ENCODE measurements at regions not wholly inside any gene's neighbourhood (a gene's known extent, or its start where the extent isn't known, plus 50 kb on each side); places are given as distances from the start of the nearest gene placed in this dataset.
A peak's percentile ranks its signal among the peaks of the same experiment; 100 is the strongest.
"Not testable (repeated sequence)": the region's sequence is repeated elsewhere in the genome, so short reads cannot be mapped to it uniquely, and the experiment has no call there.

DNA sequence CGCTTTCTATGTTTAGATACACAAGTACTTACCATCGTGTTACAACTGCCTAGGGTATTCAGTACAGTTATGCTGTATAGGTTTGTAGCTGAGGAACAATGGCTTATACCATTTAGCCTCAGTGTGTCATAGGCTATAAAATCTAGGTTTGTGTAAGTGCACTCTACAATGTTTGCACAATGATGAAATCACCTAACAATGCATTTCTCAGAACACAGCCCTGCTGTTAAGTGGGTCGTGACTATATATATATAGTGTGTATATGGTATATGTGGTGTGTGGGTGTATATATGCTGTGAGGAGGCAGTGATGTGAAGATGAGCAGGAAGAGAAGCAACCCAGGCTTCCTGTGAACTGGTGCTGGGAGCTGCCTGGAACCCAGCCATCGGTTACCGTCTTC lies 65.6 kb upstream of the MKI67 start:
- H3K4me3 ChIP-seq (replicated peaks in 1 of 2; ENCODE audit: low read depth in 2 of 2, low read length in 2 of 2) = no peak overlapping the region
- DNase-seq (ENCODE audit: low read depth in 2 of 2) = no peak
- TF ChIP-seq CTCF (IDR thresholded peaks at IDR 0.05; ENCODE audit: low read depth, low read length) = no peak

GRCh38 chr10:128201826-128202225 lies 75.6 kb upstream of the MKI67 start:
- H3K4me3 ChIP-seq (replicated peaks in 1 of 2; ENCODE audit: low read depth in 2 of 2, low read length in 2 of 2); DNase-seq (ENCODE audit: low read depth in 2 of 2): not testable (repeated sequence)

DNA sequence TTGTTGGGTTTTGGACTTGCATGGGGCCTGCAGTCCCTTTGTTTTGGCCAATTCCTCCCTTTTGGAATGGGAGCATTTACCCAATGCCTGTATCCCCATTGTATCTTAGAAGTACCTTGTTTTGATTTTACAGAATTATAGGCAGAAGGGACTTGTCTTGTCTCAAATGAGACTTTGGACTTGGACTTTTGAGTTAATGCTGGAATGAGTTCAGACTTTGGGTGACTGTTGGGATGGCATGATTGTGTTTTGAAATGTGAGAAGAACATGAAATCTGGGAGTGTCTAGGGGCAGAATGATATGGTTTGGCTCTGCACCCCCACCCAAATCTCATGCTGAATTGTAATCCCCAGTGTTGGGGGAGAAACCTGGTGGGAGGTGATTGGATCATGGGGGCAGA lies 76.8 kb upstream of the MKI67 start:
- no peak for TF ChIP-seq CTCF (IDR thresholded peaks at IDR 0.05; ENCODE audit: low read depth, low read length)
- no peak overlapping the region for H3K4me3 ChIP-seq (replicated peaks in 1 of 2; ENCODE audit: low read depth in 2 of 2, low read length in 2 of 2)
- DNase-seq (ENCODE audit: low read depth in 2 of 2) = no peak

DNA sequence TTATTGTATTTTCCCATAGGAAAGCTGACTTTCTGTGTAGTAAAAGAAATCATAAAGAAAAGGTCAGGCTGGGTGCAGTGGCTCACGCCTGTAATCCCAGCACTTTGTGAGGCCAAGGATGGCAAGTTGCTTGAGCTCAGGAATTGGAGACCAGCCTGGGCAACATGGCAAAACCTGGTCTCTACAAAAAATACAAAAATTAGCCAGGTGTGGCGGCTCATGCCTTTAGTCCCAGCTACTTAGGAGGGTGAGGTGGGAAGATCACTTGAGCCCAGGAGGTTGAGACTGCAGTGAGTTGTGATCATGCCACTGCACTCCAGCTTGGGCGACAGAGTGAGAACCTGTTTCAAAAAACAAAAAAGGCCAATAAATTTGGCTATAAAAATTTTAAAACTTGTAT lies 79.4 kb upstream of the MKI67 start:
- not testable (repeated sequence) for DNase-seq (ENCODE audit: low read depth in 2 of 2); H3K4me3 ChIP-seq (replicated peaks in 1 of 2; ENCODE audit: low read depth in 2 of 2, low read length in 2 of 2)

DNA sequence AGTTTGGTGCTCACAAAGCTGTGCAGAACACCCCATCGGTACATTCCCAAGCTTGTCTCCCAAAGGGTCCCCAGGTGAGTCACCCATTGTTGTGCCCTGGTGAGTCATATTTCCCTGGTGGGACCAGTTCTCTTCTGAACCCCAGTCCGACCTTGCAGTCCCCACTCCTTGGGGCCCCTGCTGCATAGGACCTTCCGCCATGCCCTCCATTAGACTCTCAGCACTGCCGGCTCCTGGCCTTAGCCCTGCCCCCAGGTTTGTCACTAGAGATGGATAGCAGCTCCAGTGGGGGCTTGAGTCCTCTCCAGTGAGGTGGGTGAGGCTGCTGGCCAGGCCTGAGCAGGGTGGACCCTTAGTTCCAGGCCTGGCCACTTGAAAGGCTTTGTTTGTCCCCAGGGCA lies 80.5 kb upstream of the MKI67 start:
- no peak for DNase-seq (ENCODE audit: low read depth in 2 of 2)
- H3K4me3 ChIP-seq (replicated peaks in 1 of 2; ENCODE audit: low read depth in 2 of 2, low read length in 2 of 2) = no peak overlapping the region
- no peak for TF ChIP-seq CTCF (IDR thresholded peaks at IDR 0.05; ENCODE audit: low read depth, low read length)

GRCh38 chr10:128209862-128210214 lies 83.6 kb upstream of the MKI67 start:
- no peak overlapping the region for H3K4me3 ChIP-seq (replicated peaks in 1 of 2; ENCODE audit: low read depth in 2 of 2, low read length in 2 of 2)

DNA sequence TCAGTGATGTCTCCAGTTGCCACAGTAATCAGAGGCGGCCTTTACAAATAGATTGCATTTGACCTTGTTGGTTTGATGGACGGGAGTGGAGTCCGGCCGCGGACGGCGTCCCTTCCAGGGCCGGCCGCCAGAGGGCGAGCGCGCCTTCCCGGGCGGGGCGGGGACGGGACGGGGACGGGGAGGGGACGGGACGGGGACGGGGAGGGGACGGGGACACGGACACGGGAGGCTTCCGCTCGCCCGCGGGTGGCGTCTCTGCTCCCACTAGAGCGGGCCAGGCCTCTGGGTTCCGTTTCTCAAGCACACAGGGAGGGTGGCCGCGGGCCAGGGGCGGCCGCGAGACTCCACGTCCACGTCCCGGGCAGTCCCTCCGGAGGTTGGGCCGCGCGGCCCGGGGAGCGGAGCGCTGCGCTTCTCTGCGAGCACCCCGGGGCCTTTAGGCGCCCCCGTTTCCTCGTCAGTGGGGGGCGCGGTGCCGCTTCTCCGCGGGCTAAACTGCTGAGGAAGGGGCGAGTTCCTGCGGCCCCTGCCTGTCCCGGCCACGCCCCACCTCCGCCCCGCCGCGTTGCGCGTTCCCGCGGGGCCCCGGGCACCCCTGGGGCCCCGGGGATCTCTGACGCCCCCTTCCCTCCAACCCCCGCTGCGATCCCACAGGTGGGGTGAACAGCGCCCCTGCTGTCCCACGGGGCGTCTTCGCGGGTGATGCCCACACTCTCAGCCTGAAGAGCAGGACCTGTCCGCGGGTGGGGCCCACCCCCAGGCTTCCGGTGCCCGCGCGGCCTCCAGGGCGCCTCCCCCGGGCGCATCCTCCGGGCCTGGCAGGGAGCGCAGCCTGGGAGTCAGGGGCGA lies 84.2 kb upstream of the MKI67 start:
- TF ChIP-seq CTCF (IDR thresholded peaks at IDR 0.05; ENCODE audit: low read depth, low read length) = peak; percentile 54
- H3K4me3 ChIP-seq (replicated peaks in 1 of 2; ENCODE audit: low read depth in 2 of 2, low read length in 2 of 2) = peak overlapping the region; percentile 43 to 49
- DNase-seq (ENCODE audit: low read depth in 2 of 2) = peak; percentile 32 to 48

More at GRCh38 chr10:128209862-128210214, 83.6 kb upstream of the MKI67 start:
- no peak for DNase-seq (ENCODE audit: low read depth in 2 of 2)
- no peak for TF ChIP-seq CTCF (IDR thresholded peaks at IDR 0.05; ENCODE audit: low read depth, low read length)

GRCh38 chr10:128211064-128211504 lies 84.9 kb upstream of the MKI67 start:
- H3K4me3 ChIP-seq (replicated peaks in 1 of 2; ENCODE audit: low read depth in 2 of 2, low read length in 2 of 2) = no peak overlapping the region
- DNase-seq (ENCODE audit: low read depth in 2 of 2) = no peak
- TF ChIP-seq CTCF (IDR thresholded peaks at IDR 0.05; ENCODE audit: low read depth, low read length) = no peak
